ENCODE measurements at regions not wholly inside any gene's neighbourhood (a gene's known extent, or its start where the extent isn't known, plus 50 kb on each side); places are given as distances from the start of the nearest gene placed in this dataset.

DNA sequence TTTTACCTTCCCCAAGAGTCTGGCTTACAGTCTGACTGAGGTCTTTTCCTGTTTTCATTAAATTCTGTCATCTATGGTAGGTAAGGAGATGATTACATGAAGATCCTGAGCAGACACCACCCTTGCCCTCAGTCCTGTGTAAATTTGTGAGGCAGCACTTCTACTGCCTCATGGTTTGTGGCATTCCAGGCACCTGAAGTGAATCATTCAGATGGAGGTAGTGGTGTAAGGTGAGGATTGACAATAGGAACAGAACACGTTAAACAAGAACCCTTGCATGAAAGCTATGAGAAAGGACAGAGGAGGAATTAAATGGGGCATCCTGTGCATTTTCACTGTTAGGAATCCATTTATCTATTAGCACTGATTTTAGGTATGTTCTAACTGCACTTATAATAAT lies 618.6 kb downstream of the TLL1 start:
- DNase-seq (ENCODE audit: low spot score): no peak

DNA sequence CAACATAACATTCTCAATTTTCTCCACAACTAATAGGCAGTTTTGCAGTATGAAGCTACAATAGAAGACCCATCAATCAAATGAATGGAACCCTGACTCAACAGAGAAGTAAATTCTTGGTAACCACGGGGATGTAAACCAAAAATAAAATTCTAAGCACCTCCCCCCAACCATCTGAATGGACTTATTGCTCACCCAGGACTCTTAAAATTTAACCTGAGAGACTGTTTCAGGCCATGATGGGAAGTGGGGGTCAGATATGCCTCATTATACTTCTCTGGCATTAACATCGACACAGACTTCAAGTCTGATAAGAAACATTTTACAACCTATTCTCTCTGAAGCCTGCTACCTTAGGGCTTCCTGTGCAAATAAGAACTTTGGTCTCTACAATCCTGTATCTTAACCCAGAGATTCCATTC lies 620.9 kb downstream of the TLL1 start:
- no peak for DNase-seq (ENCODE audit: low spot score)

DNA sequence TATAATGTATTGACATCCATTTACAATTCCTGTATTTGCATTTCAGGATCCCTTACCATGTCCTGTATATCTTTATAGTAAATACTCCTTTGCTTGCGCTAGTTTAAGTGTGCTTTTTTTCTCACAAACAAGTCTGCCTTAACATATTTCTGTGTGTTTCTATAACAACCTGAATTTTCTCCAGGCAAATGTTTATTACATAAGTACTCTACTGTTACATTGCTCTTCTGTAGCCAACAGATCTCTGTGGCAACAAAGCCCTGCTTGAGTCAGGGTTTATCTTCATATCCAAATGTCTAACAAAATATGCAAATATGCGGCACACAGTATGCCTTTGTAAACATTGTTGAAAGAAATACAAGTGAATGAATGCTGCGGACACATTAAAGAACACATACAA lies 625.5 kb downstream of the TLL1 start:
- no peak for DNase-seq (ENCODE audit: low spot score)

DNA sequence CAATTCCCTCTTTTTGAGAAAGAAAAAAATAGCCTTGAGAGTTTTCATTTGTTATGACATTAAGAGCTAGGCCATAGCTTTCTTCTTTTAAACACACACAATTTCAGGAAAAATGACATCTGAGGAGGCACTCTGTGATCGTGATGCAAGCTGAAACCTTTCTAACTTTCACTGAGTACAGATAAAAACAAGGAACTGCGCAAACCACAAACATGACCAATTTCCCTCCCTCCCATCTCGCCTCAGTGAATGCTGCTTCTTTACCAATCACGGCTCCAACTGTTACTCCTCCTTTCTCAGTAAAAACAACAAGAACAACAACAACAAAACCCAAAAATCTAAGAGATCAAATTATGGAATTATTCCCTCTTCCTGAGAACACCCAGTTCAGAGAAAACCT lies 626.8 kb downstream of the TLL1 start:
- DNase-seq (ENCODE audit: low spot score): no peak

DNA sequence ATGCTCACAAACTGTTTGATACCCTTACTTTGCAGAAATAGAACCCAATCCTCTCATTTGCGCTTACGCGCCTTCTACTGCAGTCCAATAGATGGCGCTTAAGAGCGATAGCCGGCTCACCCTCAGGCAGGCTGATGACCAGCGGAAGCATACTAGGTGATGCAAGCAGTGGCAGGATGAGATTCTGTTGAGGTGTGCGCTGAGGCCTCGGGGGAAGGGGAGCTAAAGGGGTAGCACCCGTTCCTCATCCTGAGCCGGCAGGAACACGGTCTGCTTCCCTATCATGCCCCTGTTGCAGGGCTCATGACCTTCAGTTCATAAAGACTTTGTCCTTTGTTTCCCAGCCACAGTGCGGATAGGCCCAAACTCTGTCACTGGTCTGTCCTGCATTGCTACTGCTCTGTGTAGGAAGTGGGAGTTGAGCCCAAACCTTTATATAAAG lies 628.9 kb downstream of the TLL1 start:
- peak; percentile 27 for DNase-seq (ENCODE audit: low spot score)

DNA sequence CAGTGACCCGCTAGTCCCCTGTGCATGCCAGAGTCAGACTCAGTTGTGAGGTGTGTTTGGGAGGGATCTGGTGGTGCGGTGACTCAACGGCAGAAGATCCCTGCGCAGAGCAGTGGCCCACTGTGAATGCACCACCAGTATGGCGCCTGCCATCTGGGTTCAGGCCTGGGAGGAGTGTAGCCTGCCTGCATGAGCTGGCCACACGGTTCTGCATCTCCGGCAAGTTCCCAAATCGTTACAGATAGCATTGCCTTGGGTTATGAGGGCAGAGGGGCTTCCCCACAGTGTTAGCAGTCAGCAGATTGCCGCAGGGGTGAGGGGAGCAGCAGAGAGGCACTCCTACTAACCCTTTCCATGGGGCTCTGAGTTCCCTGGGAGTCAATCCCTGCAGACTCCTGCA lies 629.6 kb downstream of the TLL1 start:
- DNase-seq (ENCODE audit: low spot score): no peak

DNA sequence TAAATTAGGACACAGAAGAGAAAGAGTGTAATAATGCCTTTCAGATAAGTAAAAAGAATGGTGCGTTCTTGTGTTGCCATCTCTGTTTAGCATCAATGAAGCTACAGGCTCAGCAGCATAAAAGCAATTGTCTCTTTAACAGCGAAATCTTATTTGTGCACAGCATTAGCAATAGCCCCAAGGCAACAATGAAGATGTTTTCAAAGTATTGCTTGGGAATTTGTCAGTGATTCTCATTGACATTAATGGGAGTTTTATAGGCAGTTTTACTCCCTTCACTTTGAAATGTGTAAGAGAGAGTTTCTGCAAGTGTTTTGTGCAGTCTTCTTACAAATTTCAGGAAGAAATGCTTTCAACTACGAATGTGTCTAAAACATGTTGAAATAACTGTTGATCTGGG lies 633.0 kb downstream of the TLL1 start:
- no peak for DNase-seq (ENCODE audit: low spot score)

DNA sequence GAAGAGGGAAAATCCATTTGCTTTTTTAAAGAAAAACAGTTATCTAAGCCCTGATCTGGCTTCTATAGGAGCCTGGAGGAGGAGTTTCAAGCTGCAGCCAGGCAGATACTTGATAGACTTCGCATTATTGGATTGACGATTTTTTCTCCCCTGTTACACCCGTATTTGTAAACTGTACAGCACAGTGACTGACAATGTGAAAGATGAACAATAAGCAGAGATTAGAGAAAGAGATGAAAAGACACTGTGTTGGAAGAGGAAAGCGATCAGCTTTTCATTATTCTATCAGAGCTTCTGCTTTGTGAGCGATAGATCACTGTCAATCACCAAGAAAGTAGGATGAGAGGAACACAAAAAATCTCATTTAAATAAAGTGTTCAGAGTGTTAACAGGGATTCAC lies 639.2 kb downstream of the TLL1 start:
- DNase-seq (ENCODE audit: low spot score): no peak

DNA sequence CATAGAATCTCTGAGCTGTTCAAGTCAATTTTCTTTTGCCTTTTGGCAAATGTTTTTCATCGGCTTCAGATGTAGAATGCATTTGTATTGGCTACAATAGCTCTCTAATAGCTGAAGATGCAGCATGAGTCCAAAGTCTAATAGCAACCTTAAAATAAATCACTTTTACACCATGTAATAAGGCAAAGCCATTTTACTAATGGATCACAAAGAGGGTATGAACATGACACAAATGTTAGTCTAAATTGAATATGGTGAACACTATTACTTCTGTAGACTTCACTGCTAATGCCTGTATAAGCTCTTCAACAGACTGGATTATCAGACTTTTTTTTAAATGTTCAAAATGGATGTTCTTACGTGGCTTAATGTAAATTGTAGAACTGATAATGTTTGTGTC lies 645.3 kb downstream of the TLL1 start:
- DNase-seq (ENCODE audit: low spot score): no peak

DNA sequence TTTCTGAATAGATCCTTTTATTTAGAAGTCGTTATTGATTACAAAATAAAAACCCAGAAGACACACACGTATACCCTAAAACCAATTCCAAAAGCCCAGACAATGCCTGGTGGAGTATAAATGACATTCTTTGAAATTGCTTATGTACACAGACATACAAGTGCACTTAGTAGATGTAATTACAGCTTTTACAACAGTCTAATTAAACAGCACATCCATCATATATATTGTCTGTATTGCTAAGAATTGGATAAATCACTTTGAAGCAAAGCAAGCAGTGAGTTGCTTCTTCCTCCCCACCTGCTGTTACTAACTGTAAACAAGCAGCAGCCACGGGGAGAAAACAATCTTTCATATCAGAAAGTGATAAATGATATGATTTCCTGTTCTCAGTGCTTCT lies 645.7 kb downstream of the TLL1 start:
- no peak for DNase-seq (ENCODE audit: low spot score)

DNA sequence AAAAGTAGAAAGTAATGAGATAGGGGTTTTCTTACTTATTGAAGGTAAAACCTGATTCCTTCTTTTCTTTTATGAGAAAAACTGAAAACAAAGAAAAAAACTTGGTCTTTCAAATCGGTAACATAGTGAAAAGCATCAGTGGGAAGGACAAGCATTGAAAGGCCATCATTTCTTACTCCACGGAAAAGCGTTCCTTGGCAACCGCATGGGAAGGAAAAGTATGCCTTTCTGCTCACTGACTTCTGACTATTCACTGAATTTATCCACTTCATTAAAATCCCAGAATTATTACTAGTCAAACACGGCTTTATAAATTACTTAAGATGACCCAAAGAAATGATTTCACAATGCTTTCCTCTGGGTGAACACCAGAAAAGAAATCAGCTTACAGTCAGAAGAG lies 646.7 kb downstream of the TLL1 start:
- DNase-seq (ENCODE audit: low spot score): no peak

DNA sequence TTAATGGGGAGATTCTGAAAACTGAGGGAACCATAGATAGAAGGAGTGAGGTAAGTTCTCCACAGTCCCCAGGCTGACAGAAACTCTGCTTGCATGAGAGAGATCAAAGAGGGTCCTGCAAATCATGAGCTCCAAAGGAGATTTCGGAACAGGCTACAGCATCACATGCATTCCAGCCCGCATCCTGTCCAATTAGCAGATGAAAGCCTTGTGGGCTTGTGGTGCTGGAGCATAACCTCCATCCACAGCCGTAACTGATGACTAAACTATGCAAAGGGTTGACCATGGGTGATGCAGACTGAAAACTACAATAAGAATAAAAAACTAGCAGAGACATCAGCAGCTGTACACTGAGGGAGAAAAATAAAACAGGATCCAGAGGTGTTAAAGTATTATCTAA lies 654.5 kb downstream of the TLL1 start:
- DNase-seq (ENCODE audit: low spot score): no peak

DNA sequence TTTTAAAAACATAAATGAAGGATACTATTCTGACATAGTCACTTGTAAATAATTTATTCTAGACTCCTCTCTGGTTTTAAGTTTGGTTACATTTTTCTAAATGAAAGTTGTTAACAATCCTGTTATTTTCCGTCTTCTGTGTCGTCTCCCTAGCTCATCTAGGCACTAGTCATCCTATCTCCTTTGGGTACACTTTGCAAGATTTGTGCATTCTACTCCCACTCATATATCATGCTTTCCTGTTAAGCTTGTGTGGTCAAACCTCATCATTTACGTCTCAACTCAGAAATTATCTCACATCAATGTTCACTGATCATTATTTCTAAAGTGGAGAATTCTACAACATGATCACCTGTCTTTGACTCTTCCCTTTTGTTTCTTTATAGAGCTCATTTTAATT lies 658.7 kb downstream of the TLL1 start:
- DNase-seq (ENCODE audit: low spot score): no peak

DNA sequence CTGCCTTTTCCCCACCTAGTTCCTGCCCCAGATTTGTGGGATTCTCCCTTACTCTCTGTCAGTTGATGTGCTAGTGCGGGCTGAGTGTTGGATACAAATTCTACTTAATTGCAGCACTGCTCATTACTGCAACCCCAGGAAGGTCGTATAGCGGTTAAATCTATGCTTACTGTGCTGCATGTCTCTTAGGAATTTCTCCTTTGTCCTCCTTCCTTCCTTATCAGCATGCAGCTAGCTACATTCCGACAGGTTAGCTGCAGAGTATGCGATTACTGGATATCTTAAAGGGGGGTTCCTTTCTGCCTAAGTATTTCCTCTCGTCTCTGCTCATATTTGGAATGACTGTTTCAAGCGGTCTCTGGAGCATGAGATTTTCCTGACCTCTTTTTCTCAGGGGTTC lies 662.8 kb downstream of the TLL1 start:
- no peak for DNase-seq (ENCODE audit: low spot score)

DNA sequence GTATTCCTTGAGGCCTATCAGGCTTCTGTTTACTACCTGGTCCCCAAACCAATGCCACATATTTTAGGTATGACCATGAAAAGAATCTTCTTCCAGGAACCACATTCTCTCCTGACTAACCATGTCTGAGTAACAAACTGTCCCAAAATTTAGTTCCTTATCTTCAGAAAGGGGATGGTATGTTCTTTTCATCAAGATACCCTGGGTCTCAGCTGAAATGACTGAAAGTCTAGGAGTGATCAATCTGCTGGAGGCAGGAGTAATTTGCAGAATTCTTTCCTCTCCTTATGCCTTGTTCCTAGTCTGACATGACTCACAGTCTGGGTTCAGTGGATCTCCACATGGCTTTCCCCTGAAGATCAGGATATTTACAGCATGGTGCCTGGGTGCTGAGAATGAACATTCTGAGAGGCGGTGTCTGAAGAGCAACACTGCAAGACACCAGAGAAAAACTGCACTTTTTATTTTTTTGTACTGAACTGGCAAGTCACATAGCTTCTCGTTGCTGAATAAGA lies 665.5 kb downstream of the TLL1 start:
- no peak for DNase-seq (ENCODE audit: low spot score)

DNA sequence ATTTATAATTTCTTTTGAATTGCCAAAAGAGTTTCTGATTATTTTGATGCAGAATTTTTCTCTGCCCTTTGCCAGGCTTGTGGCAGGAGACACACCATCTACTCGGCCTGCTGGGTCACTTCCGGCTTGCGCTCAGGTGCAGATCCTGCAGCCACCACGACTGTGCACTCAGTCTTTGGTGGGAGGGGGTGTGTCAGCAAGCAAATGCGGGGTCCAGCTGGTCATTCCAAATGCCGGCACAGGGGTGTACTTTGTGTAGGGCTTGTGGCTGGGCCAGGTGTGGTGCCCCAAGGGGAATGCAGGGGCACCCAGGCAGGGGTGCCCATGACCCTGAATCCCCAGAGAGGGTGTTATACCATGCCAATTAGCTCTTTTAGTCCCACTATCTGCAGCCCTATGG lies 673.0 kb downstream of the TLL1 start:
- DNase-seq (ENCODE audit: low spot score): no peak

DNA sequence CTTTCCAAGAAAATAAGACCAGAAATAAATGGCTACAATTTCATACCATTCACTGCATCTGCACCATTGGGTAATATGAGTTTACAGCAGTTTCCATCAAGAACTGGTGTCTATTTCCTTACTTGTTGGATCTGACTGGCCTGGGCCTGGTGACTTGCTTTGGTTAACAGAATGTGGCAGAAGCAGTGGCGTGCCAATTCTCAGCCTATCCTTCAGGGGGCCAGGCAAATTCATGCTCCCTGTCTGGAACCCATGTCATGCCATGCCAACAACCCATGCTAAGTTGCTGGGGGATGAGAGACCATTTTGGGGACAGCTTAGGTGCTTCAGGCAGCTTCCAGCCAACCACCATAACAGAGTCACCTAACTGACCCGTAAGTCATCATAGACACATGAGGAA lies 656.7 kb downstream of the SPOCK3 start:
- DNase-seq (ENCODE audit: low spot score): no peak

DNA sequence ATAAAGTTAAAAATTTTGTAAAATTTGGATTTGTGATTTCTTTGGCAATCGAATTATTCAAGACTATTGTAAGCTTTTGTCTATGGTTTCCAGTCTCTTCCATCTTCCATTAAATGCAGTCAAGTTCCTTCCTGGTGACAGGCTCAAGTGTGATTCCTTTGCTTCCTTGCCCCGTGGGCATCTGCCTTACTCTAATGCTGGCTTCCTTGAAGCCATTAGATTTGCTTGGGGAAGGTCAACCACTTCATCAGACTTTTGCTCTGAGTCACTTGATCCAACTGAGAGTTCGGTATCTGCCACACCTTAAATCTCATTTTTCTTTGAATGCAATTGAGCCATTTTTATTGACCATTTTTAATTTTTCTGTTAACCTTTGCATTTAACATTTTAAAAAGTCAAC lies 648.8 kb downstream of the SPOCK3 start:
- DNase-seq (ENCODE audit: low spot score): no peak

DNA sequence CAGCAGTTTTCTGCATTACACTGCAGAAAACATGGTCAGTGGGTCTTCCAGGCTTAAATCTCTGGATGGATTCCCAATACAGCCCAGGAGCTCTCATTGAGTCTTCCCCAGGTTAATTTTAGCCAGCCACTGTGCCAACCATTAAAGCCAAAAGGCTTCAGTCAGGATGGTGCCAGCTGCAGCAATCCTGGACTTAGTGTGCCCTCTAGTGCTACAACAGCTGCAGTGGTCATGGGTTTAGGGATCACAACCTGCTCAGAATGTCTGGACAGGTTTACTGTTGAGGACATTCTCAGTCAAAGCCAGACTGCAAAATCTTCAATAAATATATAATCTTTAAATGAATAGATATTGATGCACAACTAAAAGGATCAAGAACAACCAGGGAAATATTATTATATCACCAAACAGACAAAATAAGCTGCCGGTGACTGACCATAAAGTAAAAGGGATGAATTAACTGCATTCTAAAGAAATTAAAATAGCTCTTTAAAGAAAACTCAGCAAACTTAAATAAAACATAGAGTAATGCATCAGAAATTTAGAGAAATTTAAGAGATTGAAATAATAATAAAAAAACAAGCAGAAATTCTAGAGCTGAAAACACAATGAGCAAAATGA lies 639.9 kb downstream of the SPOCK3 start:
- peak; percentile 63 for DNase-seq (ENCODE audit: low spot score)

DNA sequence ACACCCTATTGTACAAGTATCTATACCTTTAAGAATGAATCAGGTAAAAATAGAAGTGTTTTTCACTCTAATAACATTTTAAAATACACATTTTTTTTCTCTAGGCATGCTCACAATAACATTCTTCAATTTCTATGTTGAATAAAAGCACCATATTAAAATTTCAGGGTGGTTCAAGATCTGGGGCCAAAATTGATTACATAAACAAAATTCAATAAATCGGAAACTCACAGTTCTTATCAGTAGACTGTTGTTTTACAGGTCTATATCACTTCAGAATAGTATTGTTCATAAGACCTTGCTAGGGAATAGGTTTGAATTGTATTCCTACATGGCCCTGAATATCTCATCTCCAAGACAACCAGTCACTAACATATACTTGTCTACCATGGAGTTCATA lies 634.0 kb downstream of the SPOCK3 start:
- no peak for DNase-seq (ENCODE audit: low spot score)

DNA sequence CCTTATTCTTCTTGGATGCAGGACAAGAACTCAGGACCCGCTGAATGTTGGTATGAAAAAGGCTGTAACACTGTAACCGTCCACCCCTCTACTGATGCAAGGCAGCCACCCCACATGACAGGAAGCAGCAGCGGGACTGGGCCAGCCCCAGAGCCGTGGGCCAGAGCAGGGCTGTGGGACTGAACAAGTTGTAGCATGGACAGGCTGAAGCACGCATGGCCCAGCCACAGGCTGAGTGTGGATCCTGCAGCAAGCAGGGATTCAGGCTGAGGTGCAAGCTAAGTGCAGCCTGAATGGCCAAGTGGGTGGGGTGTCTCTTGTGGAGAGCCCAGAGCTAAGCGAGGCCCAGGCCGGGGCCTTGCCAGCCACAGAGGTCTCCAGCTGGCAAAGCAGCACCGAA lies 632.2 kb downstream of the SPOCK3 start:
- no peak for DNase-seq (ENCODE audit: low spot score)

DNA sequence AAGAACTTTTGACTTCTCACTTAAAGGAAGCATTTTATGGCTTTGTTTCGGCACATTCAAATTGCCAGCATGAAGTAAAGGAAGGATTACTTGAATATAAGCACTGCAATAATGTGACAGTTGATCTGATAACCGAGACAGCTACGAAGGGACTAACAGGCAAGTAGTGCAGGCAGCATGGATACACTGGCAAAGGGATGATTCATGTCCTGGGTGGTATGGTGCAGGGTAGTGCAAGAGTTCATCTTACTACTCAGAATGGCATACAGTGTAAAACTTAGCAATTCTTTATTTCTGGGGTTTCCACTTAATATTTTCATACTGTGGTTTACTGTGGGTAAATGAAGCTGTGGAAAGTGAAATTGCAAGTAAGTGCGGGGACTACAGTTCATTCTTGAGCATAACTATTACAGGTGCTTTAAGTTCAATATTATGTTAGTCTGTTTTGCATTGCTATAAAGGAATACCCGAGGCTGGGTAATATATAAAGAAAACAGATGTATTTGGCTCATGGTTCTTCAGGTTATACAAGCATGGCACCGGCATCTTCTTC lies 611.8 kb downstream of the SPOCK3 start:
- no peak for DNase-seq (ENCODE audit: low spot score)

DNA sequence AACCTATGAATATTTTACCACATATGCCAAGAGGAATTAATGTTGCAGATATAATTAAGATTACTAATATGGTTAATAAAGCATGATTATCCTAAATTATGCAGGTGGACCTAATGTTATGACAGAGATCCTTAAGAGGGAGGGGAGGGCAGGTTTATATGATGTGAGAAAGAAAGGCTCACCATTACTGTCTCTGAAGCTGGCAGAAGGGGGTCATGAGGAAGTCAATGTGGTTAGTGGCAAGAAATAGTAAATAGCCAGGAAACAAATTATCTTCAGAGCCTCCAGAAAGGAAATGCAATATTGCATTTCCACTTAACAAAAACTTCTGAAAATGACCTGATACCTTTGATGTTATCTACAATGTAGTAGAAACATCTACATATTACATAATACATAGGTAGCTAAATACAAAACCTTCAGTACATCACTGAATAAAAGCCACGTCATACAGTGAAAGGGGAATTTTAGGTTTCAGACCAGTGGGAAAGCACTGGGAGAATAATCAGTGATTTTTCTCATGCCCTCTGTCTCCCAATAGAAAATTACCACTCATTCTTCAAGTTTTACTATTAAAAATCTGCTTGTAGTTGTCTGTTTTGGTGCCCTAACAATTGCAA lies 609.2 kb downstream of the SPOCK3 start:
- no peak for DNase-seq (ENCODE audit: low spot score)

DNA sequence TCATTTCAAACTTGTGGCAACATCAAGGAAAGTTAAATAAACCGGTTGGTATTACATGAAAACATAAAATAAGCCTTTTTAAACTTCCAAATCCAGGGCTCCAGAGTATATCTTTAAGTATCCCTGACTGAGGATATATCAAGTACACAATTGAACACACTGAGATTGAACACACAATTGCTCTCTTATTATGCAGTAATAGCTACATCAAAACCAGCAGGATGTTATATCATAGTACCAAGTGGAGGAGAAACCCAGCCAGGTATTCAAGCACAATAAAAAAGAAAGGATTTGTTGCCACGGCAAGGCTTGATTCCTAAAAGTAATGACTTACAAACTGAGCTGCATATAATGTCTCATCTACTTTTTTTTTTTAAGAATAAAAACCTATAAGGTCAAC lies 605.8 kb downstream of the SPOCK3 start:
- DNase-seq (ENCODE audit: low spot score): no peak
